ENCODE measurements at regions not wholly inside any gene's neighbourhood (a gene's known extent, or its start where the extent isn't known, plus 50 kb on each side); places are given as distances from the start of the nearest gene placed in this dataset.

DNA sequence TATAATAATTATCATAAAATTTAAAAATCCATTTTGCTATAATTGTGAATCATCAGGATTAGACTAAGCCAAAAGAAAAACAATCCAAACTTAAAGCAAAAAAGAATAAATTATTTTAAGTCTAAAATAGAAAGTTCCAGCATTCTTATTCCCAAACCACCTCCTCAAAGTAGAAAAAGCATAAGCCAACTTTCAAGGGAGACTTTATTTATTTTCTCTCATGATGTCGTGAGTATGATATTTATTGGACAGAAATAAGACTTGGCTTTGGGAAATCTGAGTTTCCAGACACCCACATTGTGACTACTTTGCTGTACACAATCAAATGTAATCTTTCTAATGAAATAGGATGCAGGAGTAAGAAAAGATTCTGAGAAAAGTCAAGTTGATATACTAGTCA, 372.1 kb downstream of the MTRR start:
- TF ChIP-seq SIN3A (IDR thresholded peaks at IDR 0.05; ENCODE audit: borderline replicate concordance, insufficient read depth, low read length) (no peak), POLR2AphosphoS5 (IDR thresholded peaks at IDR 0.05; ENCODE audit: low read depth, low read length) (no peak)
- TF ChIP-seq, protein P1, sequence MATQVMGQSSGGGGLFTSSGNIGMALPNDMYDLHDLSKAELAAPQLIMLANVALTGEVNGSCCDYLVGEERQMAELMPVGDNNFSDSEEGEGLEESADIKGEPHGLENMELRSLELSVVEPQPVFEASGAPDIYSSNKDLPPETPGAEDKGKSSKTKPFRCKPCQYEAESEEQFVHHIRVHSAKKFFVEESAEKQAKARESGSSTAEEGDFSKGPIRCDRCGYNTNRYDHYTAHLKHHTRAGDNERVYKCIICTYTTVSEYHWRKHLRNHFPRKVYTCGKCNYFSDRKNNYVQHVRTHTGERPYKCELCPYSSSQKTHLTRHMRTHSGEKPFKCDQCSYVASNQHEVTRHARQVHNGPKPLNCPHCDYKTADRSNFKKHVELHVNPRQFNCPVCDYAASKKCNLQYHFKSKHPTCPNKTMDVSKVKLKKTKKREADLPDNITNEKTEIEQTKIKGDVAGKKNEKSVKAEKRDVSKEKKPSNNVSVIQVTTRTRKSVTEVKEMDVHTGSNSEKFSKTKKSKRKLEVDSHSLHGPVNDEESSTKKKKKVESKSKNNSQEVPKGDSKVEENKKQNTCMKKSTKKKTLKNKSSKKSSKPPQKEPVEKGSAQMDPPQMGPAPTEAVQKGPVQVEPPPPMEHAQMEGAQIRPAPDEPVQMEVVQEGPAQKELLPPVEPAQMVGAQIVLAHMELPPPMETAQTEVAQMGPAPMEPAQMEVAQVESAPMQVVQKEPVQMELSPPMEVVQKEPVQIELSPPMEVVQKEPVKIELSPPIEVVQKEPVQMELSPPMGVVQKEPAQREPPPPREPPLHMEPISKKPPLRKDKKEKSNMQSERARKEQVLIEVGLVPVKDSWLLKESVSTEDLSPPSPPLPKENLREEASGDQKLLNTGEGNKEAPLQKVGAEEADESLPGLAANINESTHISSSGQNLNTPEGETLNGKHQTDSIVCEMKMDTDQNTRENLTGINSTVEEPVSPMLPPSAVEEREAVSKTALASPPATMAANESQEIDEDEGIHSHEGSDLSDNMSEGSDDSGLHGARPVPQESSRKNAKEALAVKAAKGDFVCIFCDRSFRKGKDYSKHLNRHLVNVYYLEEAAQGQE (IDR thresholded peaks at IDR 0.05; ENCODE audit: insufficient read depth in 1 of 2, low read depth in 2 of 2, low read length in 2 of 2) = no peak

DNA sequence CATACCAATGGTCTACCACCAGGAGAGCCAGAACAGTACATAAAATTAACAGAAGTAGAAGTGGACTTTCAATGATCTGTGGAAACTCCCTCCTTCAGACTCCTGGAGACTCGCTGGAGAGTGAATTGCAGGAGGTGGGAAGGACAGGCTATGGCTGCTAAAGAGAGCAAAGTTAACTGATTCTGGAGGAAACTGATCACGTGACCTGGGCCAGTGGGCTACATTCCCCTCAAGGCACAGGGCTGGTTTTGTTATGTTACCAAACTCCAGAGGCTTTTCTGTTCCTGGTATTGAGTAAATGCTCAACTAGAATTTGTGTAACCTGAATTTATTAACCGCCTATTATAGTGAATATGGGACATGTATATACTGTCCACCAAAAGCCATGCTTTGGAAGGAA, 372.6 kb downstream of the MTRR start:
- TF ChIP-seq POLR2AphosphoS5 (IDR thresholded peaks at IDR 0.05; ENCODE audit: low read depth, low read length) (no peak), TAF1 (IDR thresholded peaks at IDR 0.05; ENCODE audit: borderline replicate concordance, insufficient read depth, low read length) (no peak), SIN3A (IDR thresholded peaks at IDR 0.05; ENCODE audit: borderline replicate concordance, insufficient read depth, low read length) (no peak)
- TF ChIP-seq, protein P1 (IDR thresholded peaks at IDR 0.05; ENCODE audit: insufficient read depth in 1 of 2, low read depth in 2 of 2, low read length in 2 of 2) = no peak

DNA sequence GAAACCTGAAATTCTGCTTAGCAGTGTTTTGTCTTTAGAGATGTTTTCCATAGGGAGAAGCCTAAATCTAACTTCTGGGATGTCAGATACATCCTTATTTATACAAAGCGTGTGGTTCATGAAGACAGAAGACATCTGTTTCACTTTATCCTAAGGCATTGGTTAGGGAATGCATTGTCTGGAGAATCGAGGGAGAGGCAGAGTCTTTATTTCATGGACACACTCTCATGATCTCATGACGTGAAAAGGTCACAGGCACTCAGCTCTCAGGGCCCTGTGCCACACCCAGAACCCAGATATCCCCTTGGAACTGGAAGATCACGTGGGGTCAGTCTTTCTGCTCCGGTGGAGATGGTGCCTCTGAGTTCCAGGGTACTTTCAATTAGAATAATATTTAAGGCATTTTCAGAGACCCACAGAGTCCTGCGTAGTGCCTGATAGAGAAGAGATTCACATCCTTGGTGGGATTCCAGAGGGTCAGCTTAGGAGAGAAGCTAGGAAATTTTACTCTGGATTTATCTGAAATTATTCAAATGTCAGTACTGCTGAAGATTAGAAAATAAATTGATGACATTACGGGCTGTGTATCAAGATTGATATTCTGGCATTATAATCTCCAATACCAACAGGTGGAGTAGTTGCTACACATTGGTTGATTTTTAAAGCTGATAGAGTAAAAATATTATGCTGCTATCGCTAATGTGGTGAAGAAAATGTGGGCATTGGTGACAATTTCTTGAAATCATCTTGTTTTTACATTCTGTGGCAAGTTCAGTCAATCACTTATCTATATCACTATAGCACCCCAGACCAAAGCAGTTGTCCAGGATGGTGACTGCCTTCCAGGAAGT, 378.3 kb downstream of the MTRR start:
- TF ChIP-seq FOXP2 (optimal IDR thresholded peaks at IDR 0.05; ENCODE audit: borderline replicate concordance, extremely low read depth, extremely low read length, insufficient read depth) (no peak), SIN3A (IDR thresholded peaks at IDR 0.05; ENCODE audit: borderline replicate concordance, insufficient read depth, low read length) (no peak), POLR2AphosphoS5 (IDR thresholded peaks at IDR 0.05; ENCODE audit: low read depth, low read length) (no peak)

DNA sequence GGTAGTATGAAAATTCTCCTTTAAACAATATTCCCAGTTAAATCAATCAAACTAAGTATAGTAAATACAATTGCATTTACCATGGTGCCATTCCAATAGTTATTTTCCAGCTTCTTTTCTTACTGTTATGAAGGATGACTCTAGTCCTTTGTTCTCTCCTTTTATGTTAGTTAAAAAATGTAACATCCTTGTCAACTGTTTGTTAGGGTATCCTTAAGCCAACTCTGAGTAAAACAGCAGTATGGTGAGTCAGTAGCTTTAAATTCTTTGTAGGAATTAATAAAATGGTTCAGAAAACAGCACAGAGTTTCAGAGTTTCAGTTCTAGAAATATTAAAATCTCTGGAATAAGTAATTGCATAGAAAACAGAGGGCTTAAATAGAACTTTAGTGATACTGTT, 384.4 kb downstream of the MTRR start:
- TF ChIP-seq FOXP2 (optimal IDR thresholded peaks at IDR 0.05; ENCODE audit: borderline replicate concordance, extremely low read depth, extremely low read length, insufficient read depth) (no peak), TAF1 (IDR thresholded peaks at IDR 0.05; ENCODE audit: borderline replicate concordance, insufficient read depth, low read length) (no peak), SIN3A (IDR thresholded peaks at IDR 0.05; ENCODE audit: borderline replicate concordance, insufficient read depth, low read length) (no peak), POLR2AphosphoS5 (IDR thresholded peaks at IDR 0.05; ENCODE audit: low read depth, low read length) (no peak)
- TF ChIP-seq, protein P1 (IDR thresholded peaks at IDR 0.05; ENCODE audit: insufficient read depth in 1 of 2, low read depth in 2 of 2, low read length in 2 of 2) = no peak

DNA sequence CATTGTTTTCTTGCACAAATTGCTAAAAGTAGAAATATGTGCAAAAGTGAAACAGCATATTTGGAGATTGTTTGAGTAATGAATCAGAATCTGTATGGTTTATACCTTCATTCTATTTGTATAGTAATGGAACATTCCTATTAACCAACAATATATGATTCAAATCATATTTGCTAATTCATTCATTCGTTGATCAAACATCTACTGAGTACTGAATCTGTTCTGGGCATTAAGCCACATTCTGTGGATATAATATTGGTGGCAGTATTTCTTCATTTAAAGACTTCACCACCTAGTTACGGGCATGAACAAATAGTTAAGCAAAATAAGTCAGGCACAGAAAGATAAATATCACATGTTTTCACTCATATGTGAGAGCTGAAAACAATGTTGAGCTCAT, 385.7 kb downstream of the MTRR start:
- TF ChIP-seq FOXP2 (optimal IDR thresholded peaks at IDR 0.05; ENCODE audit: borderline replicate concordance, extremely low read depth, extremely low read length, insufficient read depth) = no peak
- no peak for TF ChIP-seq POLR2AphosphoS5 (IDR thresholded peaks at IDR 0.05; ENCODE audit: low read depth, low read length)
- TF ChIP-seq SIN3A (IDR thresholded peaks at IDR 0.05; ENCODE audit: borderline replicate concordance, insufficient read depth, low read length) = no peak
- TF ChIP-seq, protein P1 (IDR thresholded peaks at IDR 0.05; ENCODE audit: insufficient read depth in 1 of 2, low read depth in 2 of 2, low read length in 2 of 2) = no peak
- TF ChIP-seq TAF1 (IDR thresholded peaks at IDR 0.05; ENCODE audit: borderline replicate concordance, insufficient read depth, low read length) = no peak

All from PFSK-1 (cell line).